Ascending aorta (tissue), 2 donors: ENCODE measurements at regions not wholly inside any gene's neighbourhood (a gene's known extent, or its start where the extent isn't known, plus 50 kb on each side); places are given as distances from the start of the nearest gene placed in this dataset.

Experiments used
- DNase-seq, 2 donors: peaks; one replicate each; pipeline ENCODE4 v3.0.0-alpha.2; 2019; ENCODE audit warnings: low spot score in 2 of 2
- H3K27ac ChIP-seq, 2 donors: fragments of 200-600 bp; sonication (generic); one replicate each; pipeline ENCODE4 v1.5.1; 2016 to 2017; ENCODE audit warnings: mild to moderate bottlenecking in 1 of 2
- H3K27me3 ChIP-seq: fragments of 200-600 bp; sonication (generic); one replicate; pipeline ENCODE4 v1.5.1; 2017
- H3K36me3 ChIP-seq, 2 donors: fragments of 200-600 bp; sonication (generic); one replicate each; pipeline ENCODE4 v1.5.1; 2016
- H3K4me1 ChIP-seq, 2 donors: fragments of 200-600 bp; sonication (generic); one replicate each; pipeline ENCODE4 v1.5.1; 2016 to 2017; ENCODE audit warnings: mild to moderate bottlenecking in 1 of 2
- H3K4me3 ChIP-seq, 2 donors: fragments of 200-600 bp; sonication (generic); one replicate each; pipeline ENCODE4 v1.5.1; 2016 to 2017; ENCODE audit warnings: mild to moderate bottlenecking in 1 of 2
- H3K9me3 ChIP-seq, 2 donors: fragments of 200-600 bp; sonication (generic); one replicate each; pipeline ENCODE4 v1.5.1; 2016
- CTCF ChIP-seq, 3 experiments: fragments of 200-600 bp in 2 of 3; fragments of 450-650 bp in 1 of 3; sonication (generic) in 2 of 3; IDR thresholded peaks; one replicate each; pipeline ENCODE4 v1.5.1; 2016 to 2019; ENCODE audit warnings: antibody characterized with exemption in 3 of 3, mild to moderate bottlenecking in 1 of 3, moderate library complexity in 1 of 3
- intact Hi-C: fragments of 100-400 bp; cut with DNase I; formaldehyde crosslinking; loops from one replicate; pipeline ENCODE4 v1.15.1; 2023

- no peaks in the 10 kb centered on the region for H3K9me3 ChIP-seq
- intact Hi-C loops = no loop called here
- H3K4me3 ChIP-seq = no peak overlapping the region
- H3K4me1 ChIP-seq = no peaks in the 10 kb centered on the region
- no peak for DNase-seq
- H3K36me3 ChIP-seq = no peaks in the 10 kb centered on the region
- no peak for TF ChIP-seq CTCF (IDR thresholded peaks at IDR 0.05)
- H3K27me3 ChIP-seq = no peaks in the 10 kb centered on the region
- H3K27ac ChIP-seq = no peak overlapping the region
Measured at GRCh38 chr6:1251198-1252155, 60.4 kb upstream of the FOXQ1 start.

- intact Hi-C loops = no loop called here
- Histone ChIP-seq H3K4me3 (no peak overlapping the region), H3K27ac (no peak overlapping the region), H3K4me1 (no peaks in the 10 kb centered on the region), H3K9me3 (no peaks in the 10 kb centered on the region), H3K36me3 (no peaks in the 10 kb centered on the region), H3K27me3 (no peaks in the 10 kb centered on the region)
- no peak for DNase-seq
- no peak for TF ChIP-seq CTCF (IDR thresholded peaks at IDR 0.05)
Measured at GRCh38 chr6:1250489-1251197, 61.3 kb upstream of the FOXQ1 start.

GRCh38 chr6:1247894-1248293, 64.0 kb upstream of the FOXQ1 start:
- no peak for DNase-seq
- H3K27me3 ChIP-seq = no peaks in the 10 kb centered on the region
- no peak overlapping the region for H3K4me3 ChIP-seq
- no peaks in the 10 kb centered on the region for H3K9me3 ChIP-seq
- intact Hi-C loops = no loop called here
- TF ChIP-seq CTCF (IDR thresholded peaks at IDR 0.05) = no peak
- H3K4me1 ChIP-seq = no peaks in the 10 kb centered on the region
- no peaks in the 10 kb centered on the region for H3K36me3 ChIP-seq
- no peak overlapping the region for H3K27ac ChIP-seq

- no peak for TF ChIP-seq CTCF (IDR thresholded peaks at IDR 0.05)
- Histone ChIP-seq H3K27ac (no peak overlapping the region), H3K4me3 (no peak overlapping the region), H3K36me3 (no peaks in the 10 kb centered on the region), H3K27me3 (no peaks in the 10 kb centered on the region), H3K4me1 (no peaks in the 10 kb centered on the region), H3K9me3 (no peaks in the 10 kb centered on the region)
- DNase-seq = no peak
- intact Hi-C loops = no loop called here
Measured at GRCh38 chr6:1247056-1247455, 64.8 kb upstream of the FOXQ1 start.

GRCh38 chr6:1244941-1245340, 67.0 kb upstream of the FOXQ1 start:
- Histone ChIP-seq H3K4me3 (no peak overlapping the region), H3K4me1 (no peaks in the 10 kb centered on the region), H3K27me3 (no peaks in the 10 kb centered on the region), H3K9me3 (no peaks in the 10 kb centered on the region), H3K36me3 (no peaks in the 10 kb centered on the region), H3K27ac (no peak overlapping the region)
- intact Hi-C loops = no loop called here
- no peak for DNase-seq
- no peak for TF ChIP-seq CTCF (IDR thresholded peaks at IDR 0.05)
